ENCODE measurements at regions not wholly inside any gene's neighbourhood (a gene's known extent, or its start where the extent isn't known, plus 50 kb on each side); places are given as distances from the start of the nearest gene placed in this dataset.
"Not testable (repeated sequence)": the region's sequence is repeated elsewhere in the genome, so short reads cannot be mapped to it uniquely, and the experiment has no call there.

GRCh38 chr4:138338840-138339239 is 96.7 kb upstream of the SLC7A11 start:
- Histone ChIP-seq H3K27me3 (no peaks in the 10 kb centered on the region), H3K27ac (no peak overlapping the region), H3K36me3 (no peaks in the 10 kb centered on the region), H3K4me1 (ENCODE audit: control insufficient read depth in 1 of 2, insufficient read depth in 1 of 2, low read depth in 1 of 2, low read length in 1 of 2) (peaks cover 9% of the 10 kb centered on the region in 2 experiments), H3K4me3 (ENCODE audit: low read depth in 1 of 2, low read length in 1 of 2) (no peak overlapping the region), H3K9me3 (no peaks in the 10 kb centered on the region)
- TF ChIP-seq CTCF (IDR thresholded peaks at IDR 0.05): no peak

GRCh38 chr4:138338222-138338621 is 96.1 kb upstream of the SLC7A11 start:
- H3K36me3 ChIP-seq; H3K27me3 ChIP-seq; H3K27ac ChIP-seq; H3K4me3 ChIP-seq (ENCODE audit: low read depth in 1 of 2, low read length in 1 of 2); H3K4me1 ChIP-seq (ENCODE audit: control insufficient read depth in 1 of 2, insufficient read depth in 1 of 2, low read depth in 1 of 2, low read length in 1 of 2); H3K9me3 ChIP-seq: not testable (repeated sequence)

GRCh38 chr4:138334346-138335016 is 92.3 kb upstream of the SLC7A11 start:
- H3K4me1 ChIP-seq (ENCODE audit: control insufficient read depth in 1 of 2, insufficient read depth in 1 of 2, low read depth in 1 of 2, low read length in 1 of 2): no peaks in the 10 kb centered on the region
- no peaks in the 10 kb centered on the region for H3K9me3 ChIP-seq
- no peak for TF ChIP-seq CTCF (IDR thresholded peaks at IDR 0.05)
- no peak overlapping the region for H3K4me3 ChIP-seq (ENCODE audit: low read depth in 1 of 2, low read length in 1 of 2)
- no peaks in the 10 kb centered on the region for H3K36me3 ChIP-seq
- no peak overlapping the region for H3K27ac ChIP-seq
- no peaks in the 10 kb centered on the region for H3K27me3 ChIP-seq

GRCh38 chr4:138332415-138332814 is 90.3 kb upstream of the SLC7A11 start:
- H3K4me3 ChIP-seq (ENCODE audit: low read depth in 1 of 2, low read length in 1 of 2); H3K9me3 ChIP-seq; H3K27ac ChIP-seq; H3K36me3 ChIP-seq; H3K27me3 ChIP-seq: not testable (repeated sequence)
- H3K4me1 ChIP-seq (ENCODE audit: control insufficient read depth in 1 of 2, insufficient read depth in 1 of 2, low read depth in 1 of 2, low read length in 1 of 2): peaks cover 18 to 20% of the 10 kb centered on the region in 2 experiments

GRCh38 chr4:138330531-138330930 is 88.4 kb upstream of the SLC7A11 start:
- no peak overlapping the region for H3K27ac ChIP-seq
- TF ChIP-seq CTCF (IDR thresholded peaks at IDR 0.05): no peak

GRCh38 chr4:138329506-138330070 is 87.4 kb upstream of the SLC7A11 start:
- Histone ChIP-seq H3K4me3 (ENCODE audit: low read depth in 1 of 2, low read length in 1 of 2) (no peak overlapping the region), H3K4me1 (ENCODE audit: control insufficient read depth in 1 of 2, insufficient read depth in 1 of 2, low read depth in 1 of 2, low read length in 1 of 2) (peaks cover 21 to 23% of the 10 kb centered on the region in 2 experiments), H3K36me3 (no peaks in the 10 kb centered on the region), H3K9me3 (no peaks in the 10 kb centered on the region), H3K27me3 (no peaks in the 10 kb centered on the region), H3K27ac (no peak overlapping the region)
- no peak for TF ChIP-seq CTCF (IDR thresholded peaks at IDR 0.05)

More at GRCh38 chr4:138330531-138330930, 88.4 kb upstream of the SLC7A11 start:
- H3K4me1 ChIP-seq (ENCODE audit: control insufficient read depth in 1 of 2, insufficient read depth in 1 of 2, low read depth in 1 of 2, low read length in 1 of 2): peaks cover 21 to 23% of the 10 kb centered on the region in 2 experiments
- no peaks in the 10 kb centered on the region for H3K36me3 ChIP-seq
- no peaks in the 10 kb centered on the region for H3K27me3 ChIP-seq
- no peaks in the 10 kb centered on the region for H3K9me3 ChIP-seq
- no peak overlapping the region for H3K4me3 ChIP-seq (ENCODE audit: low read depth in 1 of 2, low read length in 1 of 2)
